ENCODE measurements at regions not wholly inside any gene's neighbourhood (a gene's known extent, or its start where the extent isn't known, plus 50 kb on each side); places are given as distances from the start of the nearest gene placed in this dataset.

- TF ChIP-seq CTCF (IDR thresholded peaks at IDR 0.05; ENCODE audit: insufficient read depth, low read length) (no peak), POLR2AphosphoS5 (IDR thresholded peaks at IDR 0.05; ENCODE audit: low read depth) (no peak), REST (IDR thresholded peaks at IDR 0.05; ENCODE audit: insufficient replicate concordance, low read depth) (no peak)
Measured at GRCh38 chr7:85480666-85481065, 293.8 kb upstream of the SEMA3D start.

Measured in HL-60 (cell line).